ENCODE measurements at regions not wholly inside any gene's neighbourhood (a gene's known extent, or its start where the extent isn't known, plus 50 kb on each side); places are given as distances from the start of the nearest gene placed in this dataset.
A peak's percentile ranks its signal among the peaks of the same experiment; 100 is the strongest.
"Not testable (repeated sequence)": the region's sequence is repeated elsewhere in the genome, so short reads cannot be mapped to it uniquely, and the experiment has no call there.

DNA sequence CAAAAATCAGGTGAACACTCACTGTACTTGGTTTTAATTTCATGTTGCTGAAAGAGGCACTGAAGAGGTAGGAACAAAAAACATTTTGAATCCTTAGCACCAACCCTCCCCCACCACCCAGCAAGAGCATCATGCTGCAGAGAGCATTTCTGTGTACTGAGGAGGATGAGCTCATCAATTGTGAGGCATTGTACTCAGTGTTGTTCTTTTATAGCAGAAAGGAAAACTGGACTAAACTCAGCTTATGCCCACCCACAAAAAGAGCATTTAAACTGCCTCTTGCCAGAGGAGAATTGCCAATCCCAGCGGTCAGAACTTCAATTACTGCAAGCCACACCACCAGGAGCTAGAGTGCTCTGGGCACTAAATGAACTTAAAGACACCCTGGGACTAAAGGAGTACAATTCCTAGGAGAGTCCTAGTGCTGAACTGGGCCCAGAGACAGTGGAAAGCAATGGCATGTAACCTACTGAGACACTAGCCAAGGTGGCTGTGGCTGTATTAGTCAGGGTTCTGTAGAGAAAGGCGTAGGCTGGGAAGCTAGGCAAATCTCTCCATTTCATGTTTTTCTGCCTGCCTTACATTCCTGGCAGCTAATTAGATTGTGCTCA, 280.7 kb upstream of the KLHL4 start:
- DNase-seq (ENCODE audit: low spot score), result peak; percentile 73

DNA sequence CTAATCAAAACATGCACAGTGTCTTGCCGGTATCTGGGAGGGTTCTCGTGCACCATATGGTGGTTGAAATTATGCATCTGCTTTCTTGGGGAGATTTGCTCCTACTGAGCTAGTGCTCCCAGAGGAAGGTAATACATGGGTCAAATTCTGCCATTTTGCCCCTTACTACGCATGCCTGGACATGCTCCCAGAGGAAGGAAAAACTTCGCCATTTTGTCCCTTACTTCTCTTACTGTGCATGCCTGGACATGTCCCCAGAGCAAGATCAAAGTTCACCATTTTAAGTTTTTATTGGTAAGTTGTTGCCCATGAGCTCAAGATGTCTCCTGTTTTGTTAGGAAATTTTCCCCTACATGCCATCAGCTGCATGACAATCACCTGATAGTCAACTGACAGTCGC, 252.1 kb upstream of the KLHL4 start:
- DNase-seq (ENCODE audit: low spot score), result no peak

DNA sequence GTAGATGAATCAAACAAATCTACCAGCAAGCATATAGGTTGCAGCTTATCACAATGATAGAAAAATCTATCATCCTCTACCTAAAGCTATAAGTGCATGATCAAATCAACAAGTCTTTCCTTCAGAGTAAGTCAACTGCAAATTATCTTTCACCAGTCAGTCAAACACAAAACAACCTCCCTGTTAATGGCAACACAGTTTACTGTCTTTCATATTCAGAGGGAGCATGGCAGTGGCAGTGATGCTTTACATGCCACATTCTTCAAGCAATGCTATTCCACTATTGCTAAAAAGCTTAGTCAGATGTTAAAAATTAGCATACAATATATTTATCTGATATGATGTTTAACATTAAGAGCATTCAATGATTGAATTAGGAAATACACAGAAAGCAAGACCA, 245.1 kb upstream of the KLHL4 start:
- DNase-seq (ENCODE audit: low spot score), result no peak

DNA sequence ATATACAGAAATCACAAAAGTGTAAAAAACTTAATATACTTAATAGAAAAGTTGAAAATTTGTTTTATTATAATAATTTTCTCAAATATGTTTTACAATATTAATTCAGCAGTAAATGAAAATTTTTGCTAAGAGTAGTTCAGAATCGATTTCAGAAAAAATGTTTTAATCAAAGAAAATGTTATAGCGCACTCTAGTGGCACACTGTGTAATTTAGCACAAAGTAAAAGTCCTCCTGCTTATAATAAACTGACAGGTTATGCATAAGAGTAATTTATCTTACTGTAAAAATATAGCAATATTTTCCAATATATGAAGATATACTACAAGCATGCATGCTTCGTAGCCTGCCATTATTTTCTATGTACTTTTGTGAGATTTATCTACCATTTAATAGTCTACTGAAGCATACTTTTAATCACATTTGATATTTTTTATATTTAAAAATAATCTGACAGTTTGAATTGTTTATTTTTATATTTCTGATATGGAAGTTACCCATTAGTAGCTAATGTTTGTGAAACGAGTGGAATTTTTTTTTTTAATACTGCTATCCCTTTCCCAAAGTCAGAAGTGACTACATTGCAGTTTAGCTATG, 217.9 kb upstream of the KLHL4 start:
- peak; percentile 29 for DNase-seq (ENCODE audit: low spot score)

DNA sequence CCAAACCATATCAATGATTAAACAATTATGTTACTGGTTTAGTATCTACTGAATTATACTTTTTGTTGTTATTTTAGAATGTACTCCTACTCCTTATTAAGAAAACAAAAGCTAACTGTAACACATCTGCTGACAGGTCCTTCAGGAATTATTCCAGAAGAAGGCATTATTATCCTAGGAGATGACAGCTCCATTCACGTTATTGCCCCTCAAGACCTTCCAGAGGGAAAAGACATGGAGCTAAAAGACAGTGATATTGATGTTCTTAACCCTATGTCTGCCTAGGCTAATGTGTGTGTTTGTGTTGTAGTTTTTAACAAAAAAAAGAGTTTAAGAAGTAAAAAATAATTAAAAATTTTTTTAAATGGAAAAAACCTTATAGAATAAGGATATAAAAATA, 206.8 kb upstream of the KLHL4 start:
- DNase-seq (ENCODE audit: low spot score), result no peak

DNA sequence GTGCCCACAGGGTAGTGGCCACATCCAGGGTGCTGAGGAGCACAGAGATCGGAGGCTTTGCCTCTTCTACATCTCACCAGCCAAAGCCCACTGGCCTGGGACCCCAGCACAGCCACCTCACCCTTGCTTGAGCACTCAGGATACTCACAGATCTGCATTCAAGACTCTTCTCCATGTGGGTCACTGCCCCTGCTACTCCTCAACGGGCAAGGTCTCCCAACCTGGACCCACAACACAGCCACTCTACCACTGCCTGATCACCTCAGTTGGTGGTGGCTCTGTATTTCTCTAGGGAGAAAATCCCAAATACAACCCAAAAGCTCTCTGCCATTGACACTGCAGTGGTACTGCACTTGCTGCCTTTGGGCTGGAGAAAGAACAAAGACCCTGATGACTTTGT, 190.3 kb upstream of the KLHL4 start:
- DNase-seq (ENCODE audit: low spot score), result no peak

DNA sequence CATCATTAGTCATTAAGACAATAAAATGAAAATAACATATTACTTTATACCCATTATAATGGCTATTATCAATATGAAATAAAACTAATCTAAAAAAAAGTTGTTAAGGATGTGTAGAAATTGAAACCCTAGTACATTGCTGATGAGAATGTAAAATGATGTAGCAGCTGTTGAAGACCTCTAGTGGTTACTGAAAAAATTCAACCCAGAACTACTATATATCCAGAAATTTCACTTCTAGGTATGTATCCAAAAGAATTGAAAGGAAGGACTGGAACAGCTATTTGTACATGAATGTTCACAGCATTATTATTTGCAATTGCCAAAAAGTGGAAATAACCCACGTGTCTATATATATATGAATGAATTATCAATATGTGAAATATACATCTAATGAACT, 180.3 kb upstream of the KLHL4 start:
- DNase-seq (ENCODE audit: low spot score), result peak; percentile 3

DNA sequence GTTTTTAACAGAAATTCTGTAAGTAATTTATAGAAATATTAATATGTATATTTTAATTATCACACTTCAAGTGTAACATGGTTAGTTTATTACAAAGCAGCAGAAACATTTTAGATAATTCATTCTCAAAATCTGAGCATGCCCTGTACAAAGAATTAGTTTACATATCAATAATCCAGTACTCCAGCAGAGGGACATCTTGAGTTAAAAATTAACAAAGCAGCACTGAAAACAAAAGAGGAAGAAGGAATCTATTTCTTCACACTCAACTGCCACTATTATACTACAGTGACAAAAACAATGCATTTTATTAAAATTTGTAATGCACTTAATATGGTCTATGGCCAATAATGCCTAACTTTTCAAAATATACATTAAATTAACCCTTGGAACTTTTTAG, 179.1 kb upstream of the KLHL4 start:
- peak; percentile 68 for DNase-seq (ENCODE audit: low spot score)

DNA sequence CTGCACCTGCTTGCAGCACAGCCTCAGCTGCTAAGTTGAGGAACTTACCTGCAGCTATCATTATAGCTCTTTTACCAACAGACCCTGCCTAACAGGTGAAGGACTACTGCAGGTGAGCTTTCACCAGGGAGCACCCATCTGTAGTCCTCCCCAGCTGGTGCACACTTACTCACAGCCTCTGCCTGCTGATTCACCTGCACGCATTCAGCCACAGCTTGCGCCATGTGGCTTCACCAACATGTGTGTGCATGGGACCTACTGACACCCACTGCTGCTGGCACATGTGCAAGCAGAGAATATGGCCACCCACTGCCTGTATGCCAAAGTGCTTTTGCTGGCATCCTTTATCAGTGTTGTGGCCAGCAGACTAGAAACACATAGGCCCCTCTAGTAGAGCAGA, 146.7 kb upstream of the KLHL4 start:
- no peak for DNase-seq (ENCODE audit: low spot score)

DNA sequence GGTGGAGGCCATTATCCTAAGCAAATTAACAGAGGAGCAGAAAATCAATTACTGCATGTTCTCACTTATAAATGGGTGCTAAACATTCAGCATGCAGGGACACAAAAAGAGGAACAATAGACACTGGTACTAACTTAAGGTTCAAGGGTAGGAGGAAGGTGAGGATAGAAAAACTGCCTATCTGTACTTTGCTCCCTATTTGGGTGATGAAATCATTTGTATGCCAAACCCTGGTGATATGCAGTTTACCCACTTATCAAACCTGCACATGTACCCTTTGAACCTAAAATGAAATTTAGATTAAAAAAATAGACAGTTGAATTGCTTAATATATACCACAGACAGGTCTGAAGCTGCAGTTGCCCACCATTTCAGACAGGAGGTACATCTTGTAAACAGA, 143.3 kb upstream of the KLHL4 start:
- DNase-seq (ENCODE audit: low spot score), result no peak

DNA sequence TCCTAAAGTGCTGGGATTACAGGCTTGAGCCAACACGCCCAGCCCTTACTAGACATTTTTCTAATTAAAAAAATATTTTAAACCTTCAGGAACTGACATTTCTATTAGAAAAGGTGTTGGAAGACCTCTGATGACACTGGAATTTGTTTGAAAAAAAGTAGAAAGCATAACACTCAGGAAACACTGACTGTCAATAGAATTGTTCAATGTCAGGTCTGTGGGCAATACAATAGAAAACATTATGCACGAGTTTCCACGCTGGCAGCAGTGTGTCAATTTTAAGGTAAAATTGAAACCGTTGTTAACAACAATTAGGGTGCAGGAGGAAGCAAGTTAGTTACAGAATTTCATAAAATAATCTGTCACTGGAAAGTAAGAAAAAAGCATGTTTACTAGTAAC, 140.7 kb upstream of the KLHL4 start:
- no peak for DNase-seq (ENCODE audit: low spot score)

DNA sequence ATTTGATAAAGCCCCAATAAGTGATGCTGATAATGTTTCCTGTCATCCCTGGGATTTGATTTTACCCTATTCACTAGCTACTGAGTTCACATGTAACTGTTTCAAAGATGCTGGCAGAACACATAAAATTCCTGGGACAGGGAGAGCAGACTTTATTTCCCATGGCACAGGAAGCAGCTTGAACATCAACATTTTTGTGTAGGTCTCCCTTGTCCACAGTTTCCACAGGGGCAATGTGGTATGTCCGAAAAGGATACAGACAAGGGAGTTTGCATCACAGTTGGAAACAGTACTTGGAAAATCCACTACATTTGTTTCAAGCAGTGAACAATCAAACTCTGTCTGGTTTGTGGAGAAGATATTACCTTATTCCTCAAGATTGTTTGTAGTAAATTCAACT, 129.2 kb upstream of the KLHL4 start:
- DNase-seq (ENCODE audit: low spot score), result no peak

DNA sequence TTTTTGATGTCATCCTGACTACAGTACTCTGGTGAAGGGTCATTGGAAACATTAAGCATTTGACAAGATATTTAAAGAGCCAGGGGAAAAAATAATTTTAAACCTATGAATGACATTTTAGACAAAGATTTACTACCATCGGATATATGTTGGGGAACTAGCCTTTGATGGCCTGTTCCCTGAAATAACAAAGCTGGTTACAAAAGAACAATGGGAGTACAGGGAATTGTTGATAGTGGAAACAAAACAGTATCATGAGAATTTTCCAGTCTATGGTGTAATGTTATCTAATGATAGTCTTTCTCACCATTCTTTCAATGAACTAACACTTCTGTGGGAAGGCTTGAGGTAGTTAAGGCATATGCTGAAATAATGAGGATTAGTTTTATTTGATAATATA, 125.9 kb upstream of the KLHL4 start:
- DNase-seq (ENCODE audit: low spot score), result peak; percentile 9

DNA sequence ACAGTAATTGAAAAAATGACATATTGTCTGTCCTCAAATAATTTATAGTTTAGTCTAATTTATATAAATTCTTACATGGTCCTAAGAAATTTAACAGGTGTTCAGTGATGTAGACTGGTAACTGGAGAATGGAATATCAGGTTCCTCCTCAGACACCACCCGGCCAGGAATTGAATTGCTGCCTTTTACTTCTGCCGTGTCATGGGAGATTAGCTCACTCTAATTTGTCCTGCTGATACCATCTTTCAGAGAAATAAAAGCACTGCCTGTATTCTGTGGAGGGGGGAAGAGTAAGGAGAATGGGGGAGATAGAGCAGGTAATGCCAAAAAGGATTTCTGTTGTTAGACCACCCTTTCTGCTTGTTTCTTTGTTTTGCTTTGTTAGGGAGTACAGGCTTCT, 125.2 kb upstream of the KLHL4 start:
- no peak for DNase-seq (ENCODE audit: low spot score)

DNA sequence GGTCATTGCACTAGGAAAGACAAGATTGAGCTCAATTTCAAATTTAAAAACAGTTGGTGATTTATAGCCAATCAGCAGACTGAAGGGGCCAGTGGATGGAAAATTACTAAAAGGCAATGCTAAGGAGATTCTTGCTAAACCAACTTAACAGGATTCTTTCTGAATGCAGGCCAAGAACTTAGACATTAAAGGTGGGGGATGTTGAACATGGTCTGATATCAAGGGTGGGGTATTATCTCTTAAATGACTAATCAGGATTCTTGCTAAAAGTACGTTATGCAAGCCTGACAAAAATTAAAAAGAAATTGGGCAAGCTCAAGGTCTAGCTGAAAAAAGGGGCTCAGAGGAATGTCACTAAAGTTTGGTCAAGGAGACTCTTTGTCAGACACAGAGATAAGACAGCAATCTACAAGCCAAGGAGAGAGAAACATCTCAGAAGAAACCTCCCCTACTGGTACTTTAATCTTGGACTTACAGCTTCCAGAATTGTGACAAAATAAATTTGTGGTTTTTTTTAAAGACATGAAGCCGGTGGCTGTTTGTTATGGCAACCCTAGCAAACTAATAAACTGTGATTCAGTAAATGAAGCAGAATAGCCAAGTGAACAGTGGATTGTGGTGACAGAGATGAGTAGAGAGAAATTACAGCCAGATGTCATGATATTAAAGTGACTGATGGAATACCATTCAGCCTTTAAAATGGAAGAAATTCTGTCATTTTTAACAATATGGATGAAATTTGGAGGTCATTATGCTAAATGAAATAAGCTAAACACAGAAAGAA, 120.3 kb upstream of the KLHL4 start:
- DNase-seq (ENCODE audit: low spot score), result no peak

DNA sequence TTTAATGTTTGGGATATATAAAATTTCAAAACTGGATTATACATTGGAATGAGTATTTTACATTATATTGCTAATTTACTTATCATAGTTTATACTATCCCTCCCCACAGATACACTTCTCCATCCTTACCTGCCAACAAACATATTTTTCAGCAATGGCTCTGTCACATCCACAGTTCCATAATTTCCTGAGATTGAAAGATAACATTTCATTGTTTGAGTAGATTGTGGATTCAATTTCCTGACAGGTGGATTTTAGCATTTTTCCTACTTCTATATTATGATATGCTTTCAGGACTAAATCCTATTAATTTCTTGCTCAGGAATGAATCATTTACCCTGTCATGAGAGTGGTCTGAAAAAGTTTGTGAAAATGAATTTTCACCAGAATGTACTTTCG, 115.3 kb upstream of the KLHL4 start:
- no peak for DNase-seq (ENCODE audit: low spot score)

DNA sequence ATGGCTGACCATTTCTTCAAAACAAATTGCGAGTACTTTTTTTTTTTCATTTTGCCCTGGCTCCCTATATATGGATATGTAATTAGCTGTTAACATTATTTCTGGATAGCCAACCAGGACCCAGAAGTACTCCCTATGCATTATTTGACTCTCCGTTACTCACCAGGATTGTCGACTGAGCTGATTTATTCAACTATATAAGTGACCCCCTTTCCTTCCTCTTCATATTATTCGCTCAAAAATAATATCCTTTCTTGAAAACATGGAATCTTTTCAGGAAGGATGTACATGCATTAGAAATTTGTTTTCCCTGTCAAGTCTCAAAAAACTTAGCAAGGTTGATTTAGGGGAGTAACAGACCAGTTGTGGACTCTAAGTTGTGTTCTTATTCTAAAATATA, 114.1 kb upstream of the KLHL4 start:
- no peak for DNase-seq (ENCODE audit: low spot score)

DNA sequence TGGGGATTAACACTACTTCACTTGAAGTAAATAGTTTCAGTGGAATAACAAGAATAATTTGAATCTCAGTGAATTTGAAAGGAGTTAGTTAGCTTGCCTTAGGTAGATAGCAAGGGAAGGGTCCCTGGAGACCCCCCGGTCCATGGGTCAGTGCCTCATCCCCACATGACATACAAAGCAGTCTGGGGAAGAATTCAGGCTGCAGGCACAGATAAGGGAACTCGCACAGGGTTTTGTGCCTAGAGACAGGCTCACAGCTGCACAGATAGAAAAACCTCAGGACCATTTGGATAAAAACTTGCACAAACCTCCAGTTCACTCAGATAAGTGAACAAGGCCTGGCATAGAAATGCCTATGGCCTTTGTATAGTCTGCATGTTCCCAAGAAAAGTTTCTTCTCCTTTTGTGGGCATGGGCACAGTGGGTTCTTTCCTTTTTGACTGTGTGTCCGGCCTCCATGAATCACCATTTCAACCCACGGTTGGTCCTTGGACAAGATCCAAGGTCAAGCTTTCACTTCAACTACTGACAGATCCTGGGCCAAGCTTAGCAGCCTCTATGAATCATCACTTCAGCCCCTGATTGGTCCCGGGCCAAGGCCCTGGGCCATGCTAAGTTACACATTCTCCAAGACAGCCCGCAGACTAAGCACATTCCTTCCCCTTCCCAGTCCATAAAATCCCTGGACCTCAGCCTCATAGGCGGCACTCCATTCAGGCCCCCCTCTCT, 108.3 kb upstream of the KLHL4 start:
- no peak for DNase-seq (ENCODE audit: low spot score)

DNA sequence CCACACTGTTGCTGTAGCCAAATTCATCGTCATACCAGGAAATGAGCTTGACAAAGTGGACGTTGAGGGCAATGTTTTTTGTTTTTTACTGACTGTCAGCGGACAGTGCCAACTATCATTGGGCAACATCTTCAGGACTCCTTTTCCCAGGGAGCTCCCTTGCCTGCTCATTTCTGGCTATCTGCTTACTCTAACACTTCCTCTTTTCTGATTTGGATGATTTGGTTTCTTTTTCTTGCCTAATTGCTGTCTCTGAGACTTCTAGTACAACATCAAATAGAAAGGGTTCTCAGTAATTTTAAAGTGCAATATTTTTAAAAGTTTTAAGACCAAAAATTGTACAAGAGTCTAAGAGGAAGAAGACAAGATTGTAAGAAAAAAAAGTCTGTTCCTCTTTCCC, 92.0 kb upstream of the KLHL4 start:
- DNase-seq (ENCODE audit: low spot score), result no peak

DNA sequence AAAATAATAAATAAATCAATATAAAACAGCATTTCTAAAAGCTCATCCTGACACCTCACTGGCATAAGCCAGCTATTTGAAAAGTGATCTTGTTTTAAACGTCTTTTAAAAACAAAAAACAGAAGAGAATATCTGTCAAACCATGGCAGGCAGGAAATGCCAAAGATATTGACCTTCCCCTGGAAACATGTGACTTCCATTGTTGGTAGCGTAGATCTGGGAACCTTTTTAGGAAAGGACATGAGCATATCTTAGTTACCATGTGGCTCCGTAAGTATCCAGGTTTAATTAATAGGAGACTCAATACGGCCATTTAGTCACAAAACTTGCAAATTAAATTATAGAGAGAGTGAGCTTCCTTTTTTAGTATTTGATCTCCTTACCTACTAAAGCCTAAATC, 83.0 kb upstream of the KLHL4 start:
- no peak for DNase-seq (ENCODE audit: low spot score)

DNA sequence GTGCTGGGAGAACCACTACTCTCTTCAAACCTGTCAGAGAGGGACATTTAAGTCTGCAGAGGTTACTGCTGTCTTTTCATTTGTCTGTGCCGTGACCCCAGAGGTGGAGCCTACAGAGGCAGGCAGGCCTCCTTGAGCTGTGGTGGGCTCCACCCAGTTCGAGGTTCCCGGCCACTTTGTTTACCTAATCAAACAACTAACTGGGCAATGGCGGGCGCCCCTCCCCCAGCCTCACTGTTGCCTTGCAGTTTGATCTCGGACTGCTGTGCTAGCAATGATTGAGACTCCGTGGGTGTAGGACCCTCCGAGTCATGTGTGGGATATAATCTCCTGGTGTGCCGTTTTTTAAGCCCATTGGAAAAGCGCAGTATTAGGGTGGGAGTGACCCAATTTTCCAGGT, 69.0 kb upstream of the KLHL4 start:
- not testable (repeated sequence) for DNase-seq (ENCODE audit: low spot score)

DNA sequence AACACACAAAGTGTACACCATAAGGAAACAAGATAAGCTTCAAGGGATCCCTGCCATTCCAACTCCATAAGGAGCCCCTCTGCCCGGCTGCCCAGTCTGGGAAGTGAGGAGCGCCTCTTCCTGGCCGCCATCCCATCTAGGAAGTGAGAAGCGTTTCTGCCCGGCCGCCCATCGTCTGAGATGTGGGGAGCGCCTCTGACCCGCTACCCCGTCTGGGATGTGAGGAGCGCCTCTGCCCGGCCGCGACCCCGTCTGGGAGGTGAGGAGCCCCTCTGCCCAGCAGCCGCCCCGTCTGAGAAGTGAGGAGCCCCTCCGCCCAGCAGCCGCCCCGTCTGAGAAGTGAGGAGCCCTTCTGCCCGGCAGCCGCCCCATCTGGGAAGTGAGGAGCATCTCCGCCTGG, 51.8 kb upstream of the KLHL4 start:
- not testable (repeated sequence) for DNase-seq (ENCODE audit: low spot score)
